ENCODE measurements at regions not wholly inside any gene's neighbourhood (a gene's known extent, or its start where the extent isn't known, plus 50 kb on each side); places are given as distances from the start of the nearest gene placed in this dataset.

GRCh38 chr12:30508205-30508967, 187.3 kb downstream of the IPO8 start:
- Histone ChIP-seq H3K79me2 (ENCODE audit: insufficient read depth, low read length) (no peaks in the 10 kb centered on the region), H4K20me1 (ENCODE audit: insufficient read depth, low read length) (no peaks in the 10 kb centered on the region), H3K4me3 (ENCODE audit: insufficient read depth, low read depth, low read length) (no peak overlapping the region), H3K36me3 (ENCODE audit: insufficient read depth, low read length) (no peaks in the 10 kb centered on the region), H3K9me3 (ENCODE audit: insufficient read depth, low read depth, low read length) (no peaks in the 10 kb centered on the region), H3K27me3 (ENCODE audit: insufficient read depth, low read length) (no peaks in the 10 kb centered on the region), H3K4me2 (ENCODE audit: low read length) (no peak overlapping the region), H3K4me1 (ENCODE audit: insufficient read depth, low read length) (no peaks in the 10 kb centered on the region), H3K27ac (ENCODE audit: low read depth, low read length) (no peak overlapping the region), H2AFZ (ENCODE audit: low read depth, low read length) (no peak overlapping the region), H3K9ac (ENCODE audit: low read length) (no peak overlapping the region)
- DNase-seq (ENCODE audit: low read depth), result no peak
- TF ChIP-seq, protein P1, sequence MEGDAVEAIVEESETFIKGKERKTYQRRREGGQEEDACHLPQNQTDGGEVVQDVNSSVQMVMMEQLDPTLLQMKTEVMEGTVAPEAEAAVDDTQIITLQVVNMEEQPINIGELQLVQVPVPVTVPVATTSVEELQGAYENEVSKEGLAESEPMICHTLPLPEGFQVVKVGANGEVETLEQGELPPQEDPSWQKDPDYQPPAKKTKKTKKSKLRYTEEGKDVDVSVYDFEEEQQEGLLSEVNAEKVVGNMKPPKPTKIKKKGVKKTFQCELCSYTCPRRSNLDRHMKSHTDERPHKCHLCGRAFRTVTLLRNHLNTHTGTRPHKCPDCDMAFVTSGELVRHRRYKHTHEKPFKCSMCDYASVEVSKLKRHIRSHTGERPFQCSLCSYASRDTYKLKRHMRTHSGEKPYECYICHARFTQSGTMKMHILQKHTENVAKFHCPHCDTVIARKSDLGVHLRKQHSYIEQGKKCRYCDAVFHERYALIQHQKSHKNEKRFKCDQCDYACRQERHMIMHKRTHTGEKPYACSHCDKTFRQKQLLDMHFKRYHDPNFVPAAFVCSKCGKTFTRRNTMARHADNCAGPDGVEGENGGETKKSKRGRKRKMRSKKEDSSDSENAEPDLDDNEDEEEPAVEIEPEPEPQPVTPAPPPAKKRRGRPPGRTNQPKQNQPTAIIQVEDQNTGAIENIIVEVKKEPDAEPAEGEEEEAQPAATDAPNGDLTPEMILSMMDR (IDR thresholded peaks at IDR 0.05; ENCODE audit: insufficient read depth, low read depth, low read length), result no peak
- no peak for TF ChIP-seq EZH2 (IDR thresholded peaks at IDR 0.05; ENCODE audit: insufficient read depth, low read length)
- peaks cover 2% of the 10 kb centered on the region for H3K9me3 Mint-ChIP-seq (ENCODE audit: unreplicated experiment)
- no peaks in the 10 kb centered on the region for H3K27me3 Mint-ChIP-seq (ENCODE audit: low read depth, unreplicated experiment)
- H3K4me1 Mint-ChIP-seq (ENCODE audit: low read depth, unreplicated experiment), result no peaks in the 10 kb centered on the region
- H3K4me3 Mint-ChIP-seq (ENCODE audit: unreplicated experiment), result no peak overlapping the region
- no peak for FAIRE-seq
- H3K36me3 Mint-ChIP-seq (ENCODE audit: low read depth, unreplicated experiment), result no peaks in the 10 kb centered on the region
- H3K27ac Mint-ChIP-seq (ENCODE audit: unreplicated experiment), result no peak overlapping the region

DNA sequence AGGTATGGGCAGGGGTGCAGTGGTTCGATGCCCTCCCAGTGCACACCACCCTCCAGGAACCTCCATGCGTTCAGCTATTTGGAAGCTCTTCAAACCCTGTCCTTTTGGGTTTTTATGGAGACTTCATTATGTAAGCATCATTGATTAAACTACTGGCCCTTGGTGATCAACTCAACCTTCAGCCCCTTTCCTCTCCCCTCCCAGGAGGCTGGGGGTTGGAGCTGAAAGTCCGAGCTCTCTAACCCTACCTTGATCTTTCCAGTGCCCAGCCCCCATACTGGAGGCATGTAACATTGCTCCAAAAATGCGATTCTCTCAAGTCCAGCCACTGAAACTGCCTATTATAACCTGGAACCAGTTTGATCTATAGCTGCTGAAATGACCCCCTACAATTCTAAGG, 188.1 kb downstream of the IPO8 start:
- H2AFZ ChIP-seq (ENCODE audit: low read depth, low read length), result no peak overlapping the region
- H3K79me2 ChIP-seq (ENCODE audit: insufficient read depth, low read length), result no peaks in the 10 kb centered on the region
- H3K27ac Mint-ChIP-seq (ENCODE audit: unreplicated experiment), result no peak overlapping the region
- no peak overlapping the region for H3K27ac ChIP-seq (ENCODE audit: low read depth, low read length)
- H3K9ac ChIP-seq (ENCODE audit: low read length), result no peak overlapping the region
- H3K4me3 ChIP-seq (ENCODE audit: insufficient read depth, low read depth, low read length), result no peak overlapping the region
- H3K4me1 Mint-ChIP-seq (ENCODE audit: low read depth, unreplicated experiment), result no peaks in the 10 kb centered on the region
- H3K4me1 ChIP-seq (ENCODE audit: insufficient read depth, low read length), result no peaks in the 10 kb centered on the region
- no peak overlapping the region for H3K4me2 ChIP-seq (ENCODE audit: low read length)
- FAIRE-seq (no peak), DNase-seq (ENCODE audit: low read depth) (no peak)
- no peaks in the 10 kb centered on the region for H3K27me3 Mint-ChIP-seq (ENCODE audit: low read depth, unreplicated experiment)
- peaks cover 2% of the 10 kb centered on the region for H3K9me3 Mint-ChIP-seq (ENCODE audit: unreplicated experiment)
- H4K20me1 ChIP-seq (ENCODE audit: insufficient read depth, low read length), result no peaks in the 10 kb centered on the region
- H3K27me3 ChIP-seq (ENCODE audit: insufficient read depth, low read length), result no peaks in the 10 kb centered on the region
- no peaks in the 10 kb centered on the region for H3K36me3 ChIP-seq (ENCODE audit: insufficient read depth, low read length)
- no peak for TF ChIP-seq EZH2 (IDR thresholded peaks at IDR 0.05; ENCODE audit: insufficient read depth, low read length)
- TF ChIP-seq, protein P1 (IDR thresholded peaks at IDR 0.05; ENCODE audit: insufficient read depth, low read depth, low read length), result no peak
- no peaks in the 10 kb centered on the region for H3K36me3 Mint-ChIP-seq (ENCODE audit: low read depth, unreplicated experiment)
- H3K4me3 Mint-ChIP-seq (ENCODE audit: unreplicated experiment), result no peak overlapping the region
- H3K9me3 ChIP-seq (ENCODE audit: insufficient read depth, low read depth, low read length), result no peaks in the 10 kb centered on the region

DNA sequence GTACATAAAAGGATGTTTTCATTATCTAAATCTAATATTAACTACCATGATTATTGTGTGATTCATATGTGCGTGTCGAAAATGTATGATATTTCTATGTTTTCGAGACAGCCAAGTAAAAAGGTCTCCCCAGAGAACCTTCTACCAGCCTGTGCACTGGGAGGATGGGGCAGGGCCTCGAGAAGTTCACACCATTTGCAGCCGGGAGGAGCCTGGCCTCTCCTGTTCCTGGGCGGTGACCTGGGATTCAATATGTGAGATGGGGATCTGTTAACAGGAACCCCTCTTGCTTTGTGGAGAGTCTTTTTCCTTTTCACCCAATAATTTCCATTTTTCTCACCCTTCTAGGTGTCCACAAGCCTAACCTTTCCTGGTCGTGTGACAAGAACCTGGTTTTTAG, 189.3 kb downstream of the IPO8 start:
- Histone ChIP-seq H4K20me1 (ENCODE audit: insufficient read depth, low read length) (no peaks in the 10 kb centered on the region), H3K36me3 (ENCODE audit: insufficient read depth, low read length) (no peaks in the 10 kb centered on the region), H3K79me2 (ENCODE audit: insufficient read depth, low read length) (no peaks in the 10 kb centered on the region), H3K4me3 (ENCODE audit: insufficient read depth, low read depth, low read length) (no peak overlapping the region), H3K27me3 (ENCODE audit: insufficient read depth, low read length) (no peaks in the 10 kb centered on the region), H3K4me1 (ENCODE audit: insufficient read depth, low read length) (no peaks in the 10 kb centered on the region), H3K27ac (ENCODE audit: low read depth, low read length) (no peak overlapping the region), H2AFZ (ENCODE audit: low read depth, low read length) (no peak overlapping the region), H3K9me3 (ENCODE audit: insufficient read depth, low read depth, low read length) (no peaks in the 10 kb centered on the region), H3K9ac (ENCODE audit: low read length) (no peak overlapping the region), H3K4me2 (ENCODE audit: low read length) (no peak overlapping the region)
- Mint-ChIP-seq H3K4me3 (ENCODE audit: unreplicated experiment) (no peak overlapping the region), H3K27me3 (ENCODE audit: low read depth, unreplicated experiment) (no peaks in the 10 kb centered on the region), H3K27ac (ENCODE audit: unreplicated experiment) (no peak overlapping the region), H3K9me3 (ENCODE audit: unreplicated experiment) (peaks cover 2% of the 10 kb centered on the region), H3K4me1 (ENCODE audit: low read depth, unreplicated experiment) (no peaks in the 10 kb centered on the region), H3K36me3 (ENCODE audit: low read depth, unreplicated experiment) (no peaks in the 10 kb centered on the region)
- FAIRE-seq, result no peak
- no peak for DNase-seq (ENCODE audit: low read depth)
- no peak for TF ChIP-seq EZH2 (IDR thresholded peaks at IDR 0.05; ENCODE audit: insufficient read depth, low read length)
- TF ChIP-seq, protein P1 (IDR thresholded peaks at IDR 0.05; ENCODE audit: insufficient read depth, low read depth, low read length), result no peak
